GM23248 (cell line): ENCODE measurements at regions not wholly inside any gene's neighbourhood (a gene's known extent, or its start where the extent isn't known, plus 50 kb on each side); places are given as distances from the start of the nearest gene placed in this dataset.

Experiments
- EZH2 ChIP-seq: fragments of 200-600 bp; sonication (generic); IDR thresholded peaks from 2 replicates; pipeline ENCODE4 v1.6.1; 2018; ENCODE audit warnings: antibody characterized with exemption, mild to moderate bottlenecking; ENCODE audit not compliant: insufficient read depth, poor library complexity, severe bottlenecking
- EZH2phosphoT487 ChIP-seq: fragments of 200-600 bp; sonication (generic); IDR thresholded peaks from 2 replicates; pipeline ENCODE4 v1.6.1; 2018; ENCODE audit warnings: antibody characterized with exemption, moderate library complexity, mild to moderate bottlenecking, low read depth; ENCODE audit not compliant: insufficient read depth

DNA sequence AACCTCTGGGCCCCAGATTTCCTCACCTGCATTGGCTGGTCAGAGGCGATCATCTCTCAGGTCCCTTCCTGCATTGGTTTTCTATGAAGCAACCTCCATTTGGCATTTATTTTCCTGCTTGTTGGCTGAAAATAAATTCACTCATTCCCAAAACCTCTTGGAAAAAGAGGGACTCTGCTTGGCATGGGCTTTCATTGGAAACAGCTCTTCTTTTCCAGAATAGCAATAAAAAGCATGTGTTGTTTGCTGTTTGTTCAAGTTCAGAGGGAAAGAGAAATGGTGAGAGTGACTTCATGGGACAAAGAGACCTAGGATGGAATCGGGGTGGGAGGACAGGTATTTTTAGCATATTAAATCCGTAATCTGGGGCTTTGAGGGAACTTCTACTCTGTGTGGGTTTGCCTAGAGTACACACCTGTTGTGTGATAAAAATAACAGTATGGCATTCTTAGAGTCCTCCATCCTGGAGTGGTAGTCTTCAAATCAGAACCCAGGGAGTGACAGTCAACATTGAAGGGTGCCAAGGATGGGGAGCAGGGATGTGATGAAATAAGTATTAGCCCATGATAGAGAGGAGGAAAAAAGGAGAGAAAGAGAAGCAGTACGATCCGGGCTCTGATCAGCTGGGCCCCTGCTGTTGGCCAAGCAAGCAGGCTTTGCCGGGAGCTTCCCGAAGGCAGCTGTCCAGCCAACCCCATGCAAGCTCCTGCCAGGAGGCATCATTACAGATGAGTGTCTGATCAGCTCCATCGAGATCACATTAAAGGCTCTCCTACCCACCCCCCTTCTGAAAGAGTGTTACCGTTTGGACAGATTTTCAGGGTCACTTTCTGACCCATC is 131.9 kb upstream of the NFIA start:
- TF ChIP-seq EZH2phosphoT487 (no peak), EZH2 (no peak)
